ENCODE measurements at regions not wholly inside any gene's neighbourhood (a gene's known extent, or its start where the extent isn't known, plus 50 kb on each side); places are given as distances from the start of the nearest gene placed in this dataset.

DNA sequence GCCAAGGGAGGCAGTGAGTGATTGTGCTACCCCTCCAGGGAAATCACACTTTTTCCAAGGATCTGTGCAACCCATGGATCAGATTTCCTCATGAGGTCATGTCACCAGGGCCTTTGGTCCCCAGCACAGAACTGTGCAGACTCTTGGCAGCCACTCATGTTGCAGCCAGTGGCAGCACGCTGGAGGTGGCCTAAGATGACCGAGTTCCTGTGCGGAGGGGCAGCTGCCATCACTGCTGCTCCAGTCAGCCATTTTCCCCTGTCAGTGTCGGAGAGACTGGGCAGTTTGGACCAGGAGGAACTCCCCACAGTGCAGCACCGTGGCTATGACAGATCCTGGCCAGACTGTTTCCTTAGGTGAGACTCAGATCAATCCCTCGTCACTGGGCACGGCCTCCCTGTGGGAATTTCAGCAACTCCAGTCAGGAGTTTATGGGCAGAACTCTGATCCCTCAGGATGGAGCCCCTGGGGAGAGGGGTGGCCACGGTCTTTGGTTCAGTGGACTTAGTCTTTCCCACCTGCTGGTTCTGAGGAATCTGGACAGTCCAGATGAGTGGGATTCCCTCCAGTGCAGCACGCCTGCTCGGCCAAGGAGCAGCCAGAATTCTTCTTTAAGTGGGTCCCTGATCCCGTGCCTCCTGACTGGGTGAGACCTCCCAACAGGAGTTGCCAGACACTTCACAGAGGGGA lies 194.6 kb upstream of the CARD18 start:
- TF ChIP-seq, protein P1, sequence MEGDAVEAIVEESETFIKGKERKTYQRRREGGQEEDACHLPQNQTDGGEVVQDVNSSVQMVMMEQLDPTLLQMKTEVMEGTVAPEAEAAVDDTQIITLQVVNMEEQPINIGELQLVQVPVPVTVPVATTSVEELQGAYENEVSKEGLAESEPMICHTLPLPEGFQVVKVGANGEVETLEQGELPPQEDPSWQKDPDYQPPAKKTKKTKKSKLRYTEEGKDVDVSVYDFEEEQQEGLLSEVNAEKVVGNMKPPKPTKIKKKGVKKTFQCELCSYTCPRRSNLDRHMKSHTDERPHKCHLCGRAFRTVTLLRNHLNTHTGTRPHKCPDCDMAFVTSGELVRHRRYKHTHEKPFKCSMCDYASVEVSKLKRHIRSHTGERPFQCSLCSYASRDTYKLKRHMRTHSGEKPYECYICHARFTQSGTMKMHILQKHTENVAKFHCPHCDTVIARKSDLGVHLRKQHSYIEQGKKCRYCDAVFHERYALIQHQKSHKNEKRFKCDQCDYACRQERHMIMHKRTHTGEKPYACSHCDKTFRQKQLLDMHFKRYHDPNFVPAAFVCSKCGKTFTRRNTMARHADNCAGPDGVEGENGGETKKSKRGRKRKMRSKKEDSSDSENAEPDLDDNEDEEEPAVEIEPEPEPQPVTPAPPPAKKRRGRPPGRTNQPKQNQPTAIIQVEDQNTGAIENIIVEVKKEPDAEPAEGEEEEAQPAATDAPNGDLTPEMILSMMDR (conservative IDR thresholded peaks at IDR 0.05; ENCODE audit: low read length): no peak
- no peak for TF ChIP-seq EZH2phosphoT487 (IDR thresholded peaks at IDR 0.05; ENCODE audit: borderline replicate concordance, low read depth, low read length)

Measured in OCI-LY7 (cell line).